Neural cell (in vitro differentiated cells): ENCODE measurements at regions not wholly inside any gene's neighbourhood (a gene's known extent, or its start where the extent isn't known, plus 50 kb on each side); places are given as distances from the start of the nearest gene placed in this dataset.

ENCODE experiments used
- H2AFZ ChIP-seq: fragments of 200-600, 300-800 bp; sonication (generic), shearing (Covaris generic); 2 replicates; pipeline ENCODE4 v1.6.0; 2014; ENCODE audit warnings: low read depth, mild to moderate bottlenecking, antibody characterized with exemption, low read length, moderate library complexity
- H3F3A ChIP-seq: fragments of 200-600 bp; shearing (Covaris generic); 2 replicates; pipeline ENCODE4 v1.6.1; 2016; ENCODE audit warnings: mild to moderate bottlenecking, moderate library complexity, mixed read lengths, antibody characterized with exemption, low read length; ENCODE audit not compliant: insufficient read depth, poor library complexity, severe bottlenecking
- H3K27ac ChIP-seq: fragments of 200-600, 300-800 bp; sonication (generic), shearing (Covaris generic); 2 replicates; pipeline ENCODE4 v1.5.1; 2014; ENCODE audit warnings: mild to moderate bottlenecking, low read length, moderate library complexity
- H3K27me3 ChIP-seq: fragments of 300-800, 200-600 bp; sonication (generic), shearing (Covaris generic); 2 replicates; pipeline ENCODE4 v1.6.0; 2014; ENCODE audit warnings: mild to moderate bottlenecking, low read depth, low read length, moderate library complexity; ENCODE audit not compliant: insufficient read depth
- H3K36me3 ChIP-seq: fragments of 300-800, 200-600 bp; sonication (generic), shearing (Covaris generic); 2 replicates; pipeline ENCODE4 v1.5.1; 2014; ENCODE audit warnings: mild to moderate bottlenecking, antibody characterized with exemption, low read length, moderate library complexity; ENCODE audit not compliant: insufficient read depth
- H3K4me2 ChIP-seq: fragments of 300-800, 200-600 bp; sonication (generic), shearing (Covaris generic); 2 replicates; pipeline ENCODE4 v1.6.0; 2014; ENCODE audit warnings: mild to moderate bottlenecking, low read length
- H3K4me3 ChIP-seq: fragments of 300-800, 200-600 bp; sonication (generic), shearing (Covaris generic); 2 replicates; pipeline ENCODE4 v1.5.1; 2014; ENCODE audit warnings: mild to moderate bottlenecking, low read length, moderate library complexity
- H3K79me2 ChIP-seq: fragments of 200-600 bp; shearing (Covaris generic); replicated peaks from 2 replicates; pipeline ENCODE4 v1.6.0; 2014; ENCODE audit warnings: mild to moderate bottlenecking, low read length, moderate library complexity; ENCODE audit not compliant: insufficient read depth
- H3K9ac ChIP-seq: fragments of 300-800, 200-600 bp; sonication (generic), shearing (Covaris generic); 2 replicates; pipeline ENCODE4 v1.6.1; 2016; ENCODE audit warnings: mild to moderate bottlenecking, low read length, mixed read lengths
- H3K9me2 ChIP-seq: fragments of 200-600 bp; shearing (Covaris generic); 2 replicates; pipeline ENCODE4 v1.6.1; 2016; ENCODE audit warnings: mild to moderate bottlenecking, low read length, mixed read lengths; ENCODE audit not compliant: insufficient read depth
- H3K9me3 ChIP-seq: fragments of 200-600, 300-800 bp; sonication (generic), shearing (Covaris generic); 2 replicates; pipeline ENCODE4 v1.6.1; 2016; ENCODE audit warnings: mild to moderate bottlenecking, mixed run types, low read length, moderate library complexity, mixed read lengths
- H4K20me1 ChIP-seq: fragments of 200-600 bp; shearing (Covaris generic); 2 replicates; pipeline ENCODE4 v1.6.1; 2016; ENCODE audit warnings: mild to moderate bottlenecking, mixed run types; ENCODE audit not compliant: insufficient read depth
- CTCF ChIP-seq: fragments of 450-650 bp; IDR thresholded peaks from 2 replicates; pipeline ENCODE4 v1.5.1; 2014; ENCODE audit warnings: antibody characterized with exemption, mild to moderate bottlenecking, moderate library complexity; ENCODE audit not compliant: poor library complexity, severe bottlenecking
- EP300 ChIP-seq: fragments of 450-650 bp; conservative IDR thresholded peaks from 2 replicates; pipeline ENCODE4 v1.6.1; 2014; ENCODE audit warnings: antibody characterized with exemption, mild to moderate bottlenecking, moderate library complexity; ENCODE audit not compliant: poor library complexity, severe bottlenecking
- EZH2 ChIP-seq: fragments of 200-600, 300-800 bp; shearing (Covaris generic), sonication (generic); IDR thresholded peaks from 2 replicates; pipeline ENCODE4 v1.6.1; 2014; ENCODE audit warnings: antibody characterized with exemption, low read length, borderline replicate concordance, mild to moderate bottlenecking; ENCODE audit not compliant: insufficient read depth, poor library complexity, severe bottlenecking
- MXI1 ChIP-seq: fragments of 450-650 bp; conservative IDR thresholded peaks from 2 replicates; pipeline ENCODE4 v1.6.1; 2014; ENCODE audit warnings: antibody characterized with exemption, mild to moderate bottlenecking; ENCODE audit not compliant: poor library complexity, severe bottlenecking
- POLR2AphosphoS5 ChIP-seq: IDR thresholded peaks from 2 replicates; pipeline ENCODE4 v1.6.1; 2012
- RAD21 ChIP-seq: fragments of 450-650 bp; conservative IDR thresholded peaks from 2 replicates; pipeline ENCODE4 v1.6.1; 2014; ENCODE audit warnings: antibody characterized with exemption, mild to moderate bottlenecking, moderate library complexity
- REST ChIP-seq: IDR thresholded peaks from 2 replicates; pipeline ENCODE4 v1.6.1; 2012; ENCODE audit warnings: borderline replicate concordance
- SMC3 ChIP-seq: fragments of 450-650 bp; conservative IDR thresholded peaks from 2 replicates; pipeline ENCODE4 v1.6.1; 2014; ENCODE audit warnings: antibody characterized with exemption, mild to moderate bottlenecking, moderate library complexity; ENCODE audit not compliant: poor library complexity
- TAF1 ChIP-seq: IDR thresholded peaks from 2 replicates; pipeline ENCODE4 v1.6.1; 2012; ENCODE audit warnings: low read depth

- Histone ChIP-seq H3F3A (no peaks in the 10 kb centered on the region), H3K36me3 (no peaks in the 10 kb centered on the region), H4K20me1 (no peaks in the 10 kb centered on the region), H3K9me2 (no peaks in the 10 kb centered on the region), H3K27ac (no peak overlapping the region), H3K4me3 (no peak overlapping the region), H2AFZ (no peak overlapping the region), H3K4me2 (no peak overlapping the region), H3K27me3 (no peaks in the 10 kb centered on the region), H3K79me2 (no peaks in the 10 kb centered on the region), H3K9me3 (no peaks in the 10 kb centered on the region), H3K9ac (no peak overlapping the region)
- TF ChIP-seq SMC3 (no peak), EP300 (no peak), TAF1 (no peak), CTCF (no peak), RAD21 (no peak), POLR2AphosphoS5 (no peak), MXI1 (no peak)
These were observed 1239.2 kb downstream of the REEP3 start for GRCh38 chr10:64760371-64760770.

- H3K4me2 ChIP-seq, result no peak overlapping the region
- no peak overlapping the region for H2AFZ ChIP-seq
These were observed 1241.7 kb downstream of the REEP3 start for GRCh38 chr10:64762861-64763260.

More at GRCh38 chr10:64762861-64763260, 1241.7 kb downstream of the REEP3 start:
- H3K79me2 ChIP-seq, result no peaks in the 10 kb centered on the region
- no peaks in the 10 kb centered on the region for H3F3A ChIP-seq
- no peaks in the 10 kb centered on the region for H3K36me3 ChIP-seq
- H4K20me1 ChIP-seq, result no peaks in the 10 kb centered on the region
- no peaks in the 10 kb centered on the region for H3K9me3 ChIP-seq
- no peak overlapping the region for H3K27ac ChIP-seq
- no peak for TF ChIP-seq RAD21
- no peak for TF ChIP-seq TAF1
- TF ChIP-seq POLR2AphosphoS5, result no peak
- TF ChIP-seq CTCF, result no peak
- TF ChIP-seq EZH2, result no peak
- no peak for TF ChIP-seq EP300
- no peak for TF ChIP-seq MXI1
- no peak for TF ChIP-seq REST
- no peak for TF ChIP-seq SMC3
- no peak overlapping the region for H3K4me3 ChIP-seq
- H3K9ac ChIP-seq, result no peak overlapping the region
- no peaks in the 10 kb centered on the region for H3K27me3 ChIP-seq
- no peaks in the 10 kb centered on the region for H3K9me2 ChIP-seq
